A673 (cell line): ENCODE measurements at regions not wholly inside any gene's neighbourhood (a gene's known extent, or its start where the extent isn't known, plus 50 kb on each side); places are given as distances from the start of the nearest gene placed in this dataset.

ENCODE experiments used
- BruUV-seq: library from RNA; stranded (reverse); fragments of 400-500 nt; replicated peaks from 2 replicates; lab custom pipeline; 2021; lab: Mats Ljungman, UMichigan
- CTCF ChIA-PET: fragments of 300-600 bp; sonication (Branson Sonifier 250); formaldehyde crosslinking; loops from one replicate; lab custom pipeline; 2022; ENCODE audit warnings: antibody characterized with exemption; lab: Charles Lee
- POLR2A ChIA-PET: fragments of 300-600 bp; sonication (Branson Sonifier 250); formaldehyde crosslinking; loops from one replicate; lab custom pipeline; 2022; ENCODE audit warnings: antibody characterized with exemption; ENCODE audit not compliant: low non-redundant PET; lab: Charles Lee
- DNase-seq: peaks from one replicate; pipeline ENCODE4 v3.0.0-alpha.2; 2015; ENCODE audit warnings: low spot score
- H3K27ac ChIP-seq: fragments of 200-600 bp; sonication (generic); 2 replicates; pipeline ENCODE4 v1.5.1; 2016; ENCODE audit warnings: mixed run types, low read depth, mild to moderate bottlenecking, mixed read lengths, antibody characterized with exemption, low read length; ENCODE audit not compliant: poor library complexity, severe bottlenecking
- H3K27me3 ChIP-seq: fragments of 200-600 bp; sonication (generic); replicated peaks from 2 replicates; pipeline ENCODE4 v1.6.1; 2017; ENCODE audit warnings: mixed run types, low read depth, mild to moderate bottlenecking, mixed read lengths, antibody characterized with exemption, low read length; ENCODE audit not compliant: insufficient read depth, poor library complexity
- H3K36me3 ChIP-seq: fragments of 200-600 bp; sonication (generic); 2 replicates; pipeline ENCODE4 v1.6.1; 2016; ENCODE audit warnings: mixed run types, mild to moderate bottlenecking, mixed read lengths, antibody characterized with exemption, low read length; ENCODE audit not compliant: insufficient read depth, poor library complexity, severe bottlenecking
- H3K4me1 ChIP-seq: fragments of 200-600 bp; sonication (generic); 2 replicates; pipeline ENCODE4 v1.6.1; 2017; ENCODE audit warnings: mixed run types, mild to moderate bottlenecking, mixed read lengths, antibody characterized with exemption, low read length; ENCODE audit not compliant: insufficient read depth, poor library complexity, severe bottlenecking
- H3K4me3 ChIP-seq: fragments of 200-600 bp; sonication (generic); 2 replicates; pipeline ENCODE4 v1.5.1; 2016; ENCODE audit warnings: low read depth, mixed run types, mild to moderate bottlenecking, mixed read lengths, low read length; ENCODE audit not compliant: poor library complexity, severe bottlenecking
- H3K9me3 ChIP-seq: fragments of 200-600 bp; sonication (generic); 2 replicates; pipeline ENCODE4 v1.6.1; 2016; ENCODE audit warnings: mixed run types, low read depth, mild to moderate bottlenecking, mixed read lengths, antibody characterized with exemption, low read length; ENCODE audit not compliant: poor library complexity, severe bottlenecking
- CTCF ChIP-seq: fragments of 300-800, 200-600 bp; sonication (generic); conservative IDR thresholded peaks from 2 replicates; pipeline ENCODE4 v1.5.1; 2017; ENCODE audit warnings: low read depth, mild to moderate bottlenecking, antibody characterized with exemption, low read length, moderate library complexity, mixed read lengths
- EZH2 ChIP-seq: fragments of 200-600 bp; sonication (generic); IDR thresholded peaks from 2 replicates; pipeline ENCODE4 v1.6.1; 2017; ENCODE audit warnings: borderline replicate concordance, low read depth, mild to moderate bottlenecking, mixed read lengths, antibody characterized with exemption, low read length; ENCODE audit not compliant: poor library complexity, severe bottlenecking
- intact Hi-C: fragments of 100-400 bp; cut with micrococcal nuclease; formaldehyde crosslinking; loops from one replicate; pipeline ENCODE4 v1.10.0; 2022; ENCODE audit not compliant: unreplicated experiment

GRCh38 chr15:52924630-52925029 lies 134.5 kb upstream of the ONECUT1 start:
- CTCF ChIA-PET: no interaction called here
- Histone ChIP-seq H3K4me1 (no peaks in the 10 kb centered on the region), H3K9me3 (no peaks in the 10 kb centered on the region), H3K27ac (no peak overlapping the region), H3K27me3 (no peaks in the 10 kb centered on the region), H3K4me3 (no peak overlapping the region), H3K36me3 (no peaks in the 10 kb centered on the region)
- TF ChIP-seq CTCF (no peak), EZH2 (no peak)
- no peak for DNase-seq
- no TSS peak for BruUV-seq
- POLR2A ChIA-PET: no interaction called here
- intact Hi-C loops: no loop called here

- intact Hi-C loops: no loop called here
- TF ChIP-seq CTCF (no peak), EZH2 (no peak)
Observed at GRCh38 chr15:52923626-52924025, 133.5 kb upstream of the ONECUT1 start.

GRCh38 chr15:52922871-52923270 lies 132.7 kb upstream of the ONECUT1 start:
- Histone ChIP-seq H3K4me1 (no peaks in the 10 kb centered on the region), H3K27me3 (no peaks in the 10 kb centered on the region), H3K36me3 (no peaks in the 10 kb centered on the region), H3K27ac (no peak overlapping the region), H3K9me3 (no peaks in the 10 kb centered on the region), H3K4me3 (no peak overlapping the region)
- ChIA-PET CTCF (no interaction called here), POLR2A (no interaction called here)
- no TSS peak for BruUV-seq
- TF ChIP-seq EZH2 (no peak), CTCF (no peak)
- no peak for DNase-seq
- intact Hi-C loops: no loop called here

More at GRCh38 chr15:52923626-52924025, 133.5 kb upstream of the ONECUT1 start:
- Histone ChIP-seq H3K4me3 (no peak overlapping the region), H3K36me3 (no peaks in the 10 kb centered on the region), H3K9me3 (no peaks in the 10 kb centered on the region), H3K27ac (no peak overlapping the region), H3K4me1 (no peaks in the 10 kb centered on the region), H3K27me3 (no peaks in the 10 kb centered on the region)
- BruUV-seq: no TSS peak
- ChIA-PET POLR2A (no interaction called here), CTCF (no interaction called here)
- no peak for DNase-seq
